ENCODE measurements at regions not wholly inside any gene's neighbourhood (a gene's known extent, or its start where the extent isn't known, plus 50 kb on each side); places are given as distances from the start of the nearest gene placed in this dataset.

- TF ChIP-seq POLR2A (IDR thresholded peaks at IDR 0.05) (no peak), CTCF (IDR thresholded peaks at IDR 0.05) (no peak), EP300 (IDR thresholded peaks at IDR 0.05) (no peak), POLR2AphosphoS5 (IDR thresholded peaks at IDR 0.05) (no peak)
Observed at GRCh38 chr1:87202922-87203655, 125.6 kb upstream of the LMO4 start.
